Adipocyte (in vitro differentiated cells): ENCODE measurements at regions not wholly inside any gene's neighbourhood (a gene's known extent, or its start where the extent isn't known, plus 50 kb on each side); places are given as distances from the start of the nearest gene placed in this dataset.
A peak's percentile ranks its signal among the peaks of the same experiment; 100 is the strongest.

ENCODE experiments used
- DNase-seq: peaks from one replicate; pipeline ENCODE4 v3.0.0-alpha.2; 2015; ENCODE audit warnings: low read depth
- H3K27me3 ChIP-seq: replicated peaks from 2 replicates; pipeline ENCODE4 v1.7.0; 2013; ENCODE audit warnings: mild to moderate bottlenecking, low read length, moderate library complexity; ENCODE audit not compliant: control insufficient read depth, insufficient read depth
- H3K36me3 ChIP-seq: 2 replicates; pipeline ENCODE4 v1.7.0; 2013; ENCODE audit warnings: low read length, mild to moderate bottlenecking, moderate library complexity; ENCODE audit not compliant: control insufficient read depth, insufficient read depth, severe bottlenecking
- H3K4me1 ChIP-seq: 2 replicates; pipeline ENCODE4 v1.7.0; 2013; ENCODE audit warnings: mild to moderate bottlenecking, low read length, moderate library complexity; ENCODE audit not compliant: control insufficient read depth, insufficient read depth
- H3K4me3 ChIP-seq: 2 replicates; pipeline ENCODE4 v1.7.0; 2013; ENCODE audit warnings: mild to moderate bottlenecking, low read length, moderate library complexity
- H3K9ac ChIP-seq: 2 replicates; pipeline ENCODE4 v1.7.0; 2013; ENCODE audit warnings: mild to moderate bottlenecking, low read length, moderate library complexity
- H3K9me3 ChIP-seq: 2 replicates; pipeline ENCODE4 v1.7.0; 2013; ENCODE audit warnings: mild to moderate bottlenecking, low read length, moderate library complexity; ENCODE audit not compliant: control insufficient read depth

- Histone ChIP-seq H3K4me3 (no peak overlapping the region), H3K9me3 (peaks cover 7% of the 10 kb centered on the region), H3K36me3 (no peaks in the 10 kb centered on the region), H3K4me1 (no peaks in the 10 kb centered on the region), H3K9ac (no peak overlapping the region), H3K27me3 (no peaks in the 10 kb centered on the region)
- no peak for DNase-seq
These were observed 335.6 kb downstream of the SNAPC1 start for GRCh38 chr14:62097824-62098223.

DNA sequence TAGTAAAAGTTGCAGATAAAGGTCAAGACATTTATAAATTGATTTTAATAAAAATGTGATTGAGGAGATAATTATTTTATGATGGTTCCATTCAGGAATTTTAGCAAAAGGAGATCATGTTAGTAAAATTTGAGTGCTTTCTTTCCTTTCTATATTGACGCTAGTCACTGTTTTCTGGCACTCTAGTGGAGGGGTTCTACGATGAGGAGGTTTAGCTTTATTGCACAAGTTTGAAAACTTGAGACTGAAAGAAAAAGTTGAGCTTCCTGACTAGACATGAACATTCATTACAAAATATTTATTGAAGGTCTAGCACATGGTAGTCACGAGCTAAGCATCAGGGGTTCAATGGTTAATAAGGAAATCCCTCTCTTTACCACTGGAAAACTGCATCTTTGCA is 336.1 kb downstream of the SNAPC1 start:
- Histone ChIP-seq H3K9ac (no peak overlapping the region), H3K4me1 (no peaks in the 10 kb centered on the region), H3K9me3 (peaks cover 7% of the 10 kb centered on the region), H3K36me3 (no peaks in the 10 kb centered on the region), H3K27me3 (no peaks in the 10 kb centered on the region), H3K4me3 (no peak overlapping the region)
- DNase-seq, result no peak

GRCh38 chr14:62099091-62099490 is 336.9 kb downstream of the SNAPC1 start:
- no peaks in the 10 kb centered on the region for H3K4me1 ChIP-seq
- no peaks in the 10 kb centered on the region for H3K36me3 ChIP-seq
- DNase-seq, result no peak
- no peak overlapping the region for H3K9ac ChIP-seq
- H3K27me3 ChIP-seq, result no peaks in the 10 kb centered on the region
- H3K9me3 ChIP-seq, result peaks cover 7% of the 10 kb centered on the region
- no peak overlapping the region for H3K4me3 ChIP-seq

DNA sequence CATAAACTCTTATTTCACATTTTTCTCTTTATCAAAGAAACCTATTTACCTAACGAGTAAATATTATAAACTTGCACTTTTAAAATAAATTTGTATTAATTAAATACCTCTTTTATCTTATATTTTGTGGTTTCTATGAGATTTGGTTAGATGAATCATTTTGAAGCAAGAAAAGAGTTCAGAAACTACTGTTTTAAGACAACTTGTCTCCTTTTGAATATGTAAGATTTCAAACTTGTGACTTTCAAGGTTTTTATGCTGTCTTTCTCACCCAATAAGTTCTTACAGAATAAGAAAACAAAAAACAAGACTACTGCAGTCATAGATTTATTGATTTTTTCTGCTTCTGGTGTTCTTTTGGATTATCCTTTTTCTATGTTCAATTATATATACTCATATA is 339.0 kb downstream of the SNAPC1 start:
- no peaks in the 10 kb centered on the region for H3K4me1 ChIP-seq
- no peaks in the 10 kb centered on the region for H3K27me3 ChIP-seq
- DNase-seq, result no peak
- no peak overlapping the region for H3K9ac ChIP-seq
- no peak overlapping the region for H3K4me3 ChIP-seq
- no peaks in the 10 kb centered on the region for H3K9me3 ChIP-seq
- H3K36me3 ChIP-seq, result no peaks in the 10 kb centered on the region

- Histone ChIP-seq H3K9ac (no peak overlapping the region), H3K27me3 (no peaks in the 10 kb centered on the region), H3K4me3 (no peak overlapping the region), H3K4me1 (no peaks in the 10 kb centered on the region), H3K36me3 (no peaks in the 10 kb centered on the region), H3K9me3 (no peaks in the 10 kb centered on the region)
- no peak for DNase-seq
These were observed 339.6 kb downstream of the SNAPC1 start for GRCh38 chr14:62101673-62102348.

DNA sequence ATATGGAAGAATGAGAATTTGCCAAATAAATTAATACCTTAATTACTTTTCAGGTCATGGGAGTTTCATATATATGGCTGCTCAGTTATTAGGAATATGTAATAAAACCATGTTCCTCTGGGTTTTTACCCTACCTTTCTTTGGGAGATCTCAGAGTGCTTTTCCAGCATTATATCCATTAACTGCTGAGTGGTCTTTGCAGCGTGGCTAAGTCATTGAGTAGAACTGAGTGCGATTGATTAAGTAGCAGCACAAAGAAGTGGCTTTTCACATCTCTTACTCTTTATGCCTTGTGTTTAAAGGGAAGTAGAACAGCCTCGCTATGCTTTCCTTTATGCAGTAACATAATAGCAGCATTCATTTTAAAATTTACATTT is 340.1 kb downstream of the SNAPC1 start:
- Histone ChIP-seq H3K36me3 (no peaks in the 10 kb centered on the region), H3K9me3 (no peaks in the 10 kb centered on the region), H3K4me1 (no peaks in the 10 kb centered on the region), H3K27me3 (no peaks in the 10 kb centered on the region), H3K4me3 (no peak overlapping the region), H3K9ac (no peak overlapping the region)
- no peak for DNase-seq

DNA sequence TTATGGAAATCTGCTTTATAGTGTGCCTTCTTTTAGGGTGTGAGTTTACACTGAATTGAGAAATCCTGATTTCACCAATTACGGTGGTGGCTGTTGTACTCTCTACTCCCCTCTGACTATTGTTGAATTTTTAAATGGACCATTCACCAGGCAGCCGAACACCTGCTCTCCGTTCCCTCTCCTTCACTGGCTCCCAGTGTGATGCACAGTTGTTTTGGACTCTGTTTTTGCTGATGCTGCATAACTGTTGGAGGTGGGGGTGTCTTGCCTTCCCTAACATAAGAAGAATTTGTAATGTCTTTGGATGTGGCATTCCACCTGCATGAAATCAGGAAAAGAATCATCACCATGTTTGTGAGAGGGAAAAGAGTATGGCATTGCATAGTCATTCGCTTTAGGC is 341.2 kb downstream of the SNAPC1 start:
- H3K36me3 ChIP-seq, result no peaks in the 10 kb centered on the region
- no peaks in the 10 kb centered on the region for H3K27me3 ChIP-seq
- no peaks in the 10 kb centered on the region for H3K4me1 ChIP-seq
- DNase-seq, result no peak
- no peaks in the 10 kb centered on the region for H3K9me3 ChIP-seq
- H3K4me3 ChIP-seq, result no peak overlapping the region
- no peak overlapping the region for H3K9ac ChIP-seq

GRCh38 chr14:62110941-62111340 is 348.7 kb downstream of the SNAPC1 start:
- Histone ChIP-seq H3K36me3 (no peaks in the 10 kb centered on the region), H3K9me3 (no peaks in the 10 kb centered on the region)

GRCh38 chr14:62117010-62117750 is 355.0 kb downstream of the SNAPC1 start:
- H3K36me3 ChIP-seq, result no peaks in the 10 kb centered on the region
- no peaks in the 10 kb centered on the region for H3K9me3 ChIP-seq
- H3K4me3 ChIP-seq, result peak overlapping the region; percentile 70
- H3K27me3 ChIP-seq, result peaks cover 75% of the 10 kb centered on the region
- peaks cover 8% of the 10 kb centered on the region for H3K4me1 ChIP-seq
- H3K9ac ChIP-seq, result no peak overlapping the region
- peak; percentile 75 for DNase-seq

More at GRCh38 chr14:62110941-62111340, 348.7 kb downstream of the SNAPC1 start:
- Histone ChIP-seq H3K4me3 (no peak overlapping the region), H3K27me3 (peaks cover 13% of the 10 kb centered on the region), H3K4me1 (no peaks in the 10 kb centered on the region), H3K9ac (no peak overlapping the region)
- DNase-seq, result no peak

- no peak overlapping the region for H3K9ac ChIP-seq
- H3K36me3 ChIP-seq, result no peaks in the 10 kb centered on the region
- no peaks in the 10 kb centered on the region for H3K9me3 ChIP-seq
- peak; percentile 3 for DNase-seq
- peaks cover 8% of the 10 kb centered on the region for H3K4me1 ChIP-seq
- peaks cover 75% of the 10 kb centered on the region for H3K27me3 ChIP-seq
- peak overlapping the region; percentile 70 for H3K4me3 ChIP-seq
These were observed 355.5 kb downstream of the SNAPC1 start for GRCh38 chr14:62117751-62118105.

- no peaks in the 10 kb centered on the region for H3K36me3 ChIP-seq
- no peak for DNase-seq
- no peaks in the 10 kb centered on the region for H3K9me3 ChIP-seq
- H3K4me1 ChIP-seq, result peaks cover 8% of the 10 kb centered on the region
- H3K9ac ChIP-seq, result no peak overlapping the region
- no peak overlapping the region for H3K4me3 ChIP-seq
- H3K27me3 ChIP-seq, result peaks cover 75% of the 10 kb centered on the region
These were observed 356.2 kb downstream of the SNAPC1 start for GRCh38 chr14:62118461-62118860.
